ENCODE measurements at regions not wholly inside any gene's neighbourhood (a gene's known extent, or its start where the extent isn't known, plus 50 kb on each side); places are given as distances from the start of the nearest gene placed in this dataset.

DNA sequence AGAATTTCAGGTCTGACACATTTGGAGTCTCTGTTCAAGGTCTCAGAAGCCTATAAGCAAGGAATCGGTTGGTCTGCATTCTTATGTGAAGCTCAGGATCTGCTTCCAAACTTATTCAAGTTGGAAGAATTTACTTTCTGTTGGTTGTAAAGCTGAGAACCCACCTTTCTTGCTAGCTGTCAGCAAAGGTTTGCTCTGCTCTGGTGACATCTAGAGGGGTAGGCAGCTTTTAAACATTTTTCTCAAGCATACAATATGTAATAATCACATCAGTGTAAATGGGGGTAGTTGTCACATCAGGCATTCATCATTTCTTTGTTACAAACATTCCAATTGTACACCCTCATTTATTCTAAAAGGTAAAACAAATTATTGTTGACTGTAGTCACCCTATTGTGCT lies 935.2 kb downstream of the TRAM1L1 start:
- no CpG with 5 or more reads among the region's 1 CpG for WGBS, 2 experiments (ENCODE audit: extremely low coverage in 2 of 2, insufficient read length in 1 of 2)
- no peak overlapping the region for H3K23ac ChIP-seq (ENCODE audit: low read depth, low read length)
- no peak for ATAC-seq (ENCODE audit: low read depth)
- no peak overlapping the region for H4K8ac ChIP-seq (ENCODE audit: low read depth in 2 of 2, low read length in 2 of 2)
- ChIA-PET CTCF (no interaction called here), POLR2A (ENCODE audit: unreplicated experiment) (no interaction called here)
- H3K56ac ChIP-seq (ENCODE audit: extremely low read depth, insufficient read depth, low read length) = no peak overlapping the region
- H3K14ac ChIP-seq (replicated peaks; ENCODE audit: low read depth, low read length) = no peak overlapping the region
- H3K9me3 ChIP-seq (ENCODE audit: control insufficient read depth, insufficient read depth, low read length) = peaks cover 10% of the 10 kb centered on the region; the same call in 1 of the 2 replicates
- H4K91ac ChIP-seq (ENCODE audit: insufficient read depth, low read depth, low read length) = no peak overlapping the region
- H2BK20ac ChIP-seq (ENCODE audit: low read depth, low read length) = no peak overlapping the region
- H2BK15ac ChIP-seq (ENCODE audit: low read depth, low read length) = no peak overlapping the region
- H3K79me1 ChIP-seq (ENCODE audit: low read depth in 1 of 2, low read length in 2 of 2) = no peaks in the 10 kb centered on the region
- no peaks in the 10 kb centered on the region for H4K20me1 ChIP-seq (ENCODE audit: insufficient read depth, low read length)
- DNase-seq = no peak
- H3K9me1 ChIP-seq (ENCODE audit: insufficient read depth, low read length) = no peaks in the 10 kb centered on the region
- dilution Hi-C loops (cut with HindIII; ENCODE audit: low sequenced_read_pairs, unreplicated experiment) = no loop called here
- H3K18ac ChIP-seq (ENCODE audit: low read depth, low read length) = no peak overlapping the region
- intact Hi-C loops (cut with micrococcal nuclease) = no loop called here
- H2AK5ac ChIP-seq (ENCODE audit: low read depth, low read length) = no peak overlapping the region
- no peaks in the 10 kb centered on the region for H3K27me3 ChIP-seq (ENCODE audit: control insufficient read depth, insufficient read depth, low read length)
- H3K4me3 ChIP-seq (ENCODE audit: insufficient read depth, low read depth, low read length) = no peak overlapping the region
- no peak for TF ChIP-seq RAD21 (IDR thresholded peaks at IDR 0.05; ENCODE audit: low read length)
- TF ChIP-seq, protein P1, sequence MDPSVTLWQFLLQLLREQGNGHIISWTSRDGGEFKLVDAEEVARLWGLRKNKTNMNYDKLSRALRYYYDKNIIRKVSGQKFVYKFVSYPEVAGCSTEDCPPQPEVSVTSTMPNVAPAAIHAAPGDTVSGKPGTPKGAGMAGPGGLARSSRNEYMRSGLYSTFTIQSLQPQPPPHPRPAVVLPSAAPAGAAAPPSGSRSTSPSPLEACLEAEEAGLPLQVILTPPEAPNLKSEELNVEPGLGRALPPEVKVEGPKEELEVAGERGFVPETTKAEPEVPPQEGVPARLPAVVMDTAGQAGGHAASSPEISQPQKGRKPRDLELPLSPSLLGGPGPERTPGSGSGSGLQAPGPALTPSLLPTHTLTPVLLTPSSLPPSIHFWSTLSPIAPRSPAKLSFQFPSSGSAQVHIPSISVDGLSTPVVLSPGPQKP (IDR thresholded peaks at IDR 0.05; ENCODE audit: borderline replicate concordance, low read depth, low read length) = no peak
- TF ChIP-seq BHLHE40 (IDR thresholded peaks at IDR 0.05; ENCODE audit: low read depth, low read length) = no peak
- no peak for TF ChIP-seq SMC3 (IDR thresholded peaks at IDR 0.05; ENCODE audit: low read depth, low read length)
- no peak for TF ChIP-seq MXI1 (IDR thresholded peaks at IDR 0.05; ENCODE audit: borderline replicate concordance, low read depth, low read length)
- no peak for TF ChIP-seq NFE2L2 (IDR thresholded peaks at IDR 0.05; ENCODE audit: low read depth, low read length)
- TF ChIP-seq MAZ (IDR thresholded peaks at IDR 0.05; ENCODE audit: borderline replicate concordance, low read depth, low read length) = no peak
- TF ChIP-seq, protein P2, sequence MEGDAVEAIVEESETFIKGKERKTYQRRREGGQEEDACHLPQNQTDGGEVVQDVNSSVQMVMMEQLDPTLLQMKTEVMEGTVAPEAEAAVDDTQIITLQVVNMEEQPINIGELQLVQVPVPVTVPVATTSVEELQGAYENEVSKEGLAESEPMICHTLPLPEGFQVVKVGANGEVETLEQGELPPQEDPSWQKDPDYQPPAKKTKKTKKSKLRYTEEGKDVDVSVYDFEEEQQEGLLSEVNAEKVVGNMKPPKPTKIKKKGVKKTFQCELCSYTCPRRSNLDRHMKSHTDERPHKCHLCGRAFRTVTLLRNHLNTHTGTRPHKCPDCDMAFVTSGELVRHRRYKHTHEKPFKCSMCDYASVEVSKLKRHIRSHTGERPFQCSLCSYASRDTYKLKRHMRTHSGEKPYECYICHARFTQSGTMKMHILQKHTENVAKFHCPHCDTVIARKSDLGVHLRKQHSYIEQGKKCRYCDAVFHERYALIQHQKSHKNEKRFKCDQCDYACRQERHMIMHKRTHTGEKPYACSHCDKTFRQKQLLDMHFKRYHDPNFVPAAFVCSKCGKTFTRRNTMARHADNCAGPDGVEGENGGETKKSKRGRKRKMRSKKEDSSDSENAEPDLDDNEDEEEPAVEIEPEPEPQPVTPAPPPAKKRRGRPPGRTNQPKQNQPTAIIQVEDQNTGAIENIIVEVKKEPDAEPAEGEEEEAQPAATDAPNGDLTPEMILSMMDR (conservative IDR thresholded peaks at IDR 0.05; ENCODE audit: low read depth, low read length) = no peak
- TF ChIP-seq FOS (IDR thresholded peaks at IDR 0.05; ENCODE audit: low read depth, low read length) = no peak
- TF ChIP-seq, protein P3, sequence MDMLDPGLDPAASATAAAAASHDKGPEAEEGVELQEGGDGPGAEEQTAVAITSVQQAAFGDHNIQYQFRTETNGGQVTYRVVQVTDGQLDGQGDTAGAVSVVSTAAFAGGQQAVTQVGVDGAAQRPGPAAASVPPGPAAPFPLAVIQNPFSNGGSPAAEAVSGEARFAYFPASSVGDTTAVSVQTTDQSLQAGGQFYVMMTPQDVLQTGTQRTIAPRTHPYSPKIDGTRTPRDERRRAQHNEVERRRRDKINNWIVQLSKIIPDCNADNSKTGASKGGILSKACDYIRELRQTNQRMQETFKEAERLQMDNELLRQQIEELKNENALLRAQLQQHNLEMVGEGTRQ (IDR thresholded peaks at IDR 0.05; ENCODE audit: low read depth, low read length) = no peak
- no peak for TF ChIP-seq RFX5 (IDR thresholded peaks at IDR 0.05; ENCODE audit: low read depth, low read length)
- TF ChIP-seq POLR2A (IDR thresholded peaks at IDR 0.05; ENCODE audit: low read depth, low read length) = no peak
- no peak for TF ChIP-seq CHD1 (IDR thresholded peaks at IDR 0.05; ENCODE audit: low read depth, low read length)
- H2BK120ac ChIP-seq (ENCODE audit: low read depth, low read length) = no peak overlapping the region
- in situ Hi-C loops (cut with MboI; ENCODE audit: low sequenced_read_pairs) = no loop called here
- no peak overlapping the region for H4K5ac ChIP-seq (ENCODE audit: low read depth, low read length)
- BruUV-seq (replicated peaks) = no TSS peak
- no peak overlapping the region for H2BK5ac ChIP-seq (ENCODE audit: low read depth, low read length, poor library complexity, severe bottlenecking)
- no peak overlapping the region for H3K27ac ChIP-seq (ENCODE audit: insufficient read depth, low read length)
- H2AFZ ChIP-seq (replicated peaks; ENCODE audit: low read length, poor library complexity) = no peak overlapping the region
- no peak overlapping the region for H3K4ac ChIP-seq (ENCODE audit: low read depth, low read length)
- H3K4me1 ChIP-seq (ENCODE audit: control insufficient read depth, insufficient read depth, low read length) = no peaks in the 10 kb centered on the region
- no peaks in the 10 kb centered on the region for H3K36me3 ChIP-seq (ENCODE audit: control insufficient read depth, insufficient read depth, low read length)
- no peak overlapping the region for H3K9ac ChIP-seq (ENCODE audit: low read depth, low read length)
- no peak overlapping the region for H3K4me2 ChIP-seq (ENCODE audit: low read depth, low read length)
- H2AK9ac ChIP-seq (replicated peaks; ENCODE audit: low read depth, low read length, poor library complexity) = no peak overlapping the region

All from IMR-90 (cell line).